ENCODE measurements at regions not wholly inside any gene's neighbourhood (a gene's known extent, or its start where the extent isn't known, plus 50 kb on each side); places are given as distances from the start of the nearest gene placed in this dataset.

DNA sequence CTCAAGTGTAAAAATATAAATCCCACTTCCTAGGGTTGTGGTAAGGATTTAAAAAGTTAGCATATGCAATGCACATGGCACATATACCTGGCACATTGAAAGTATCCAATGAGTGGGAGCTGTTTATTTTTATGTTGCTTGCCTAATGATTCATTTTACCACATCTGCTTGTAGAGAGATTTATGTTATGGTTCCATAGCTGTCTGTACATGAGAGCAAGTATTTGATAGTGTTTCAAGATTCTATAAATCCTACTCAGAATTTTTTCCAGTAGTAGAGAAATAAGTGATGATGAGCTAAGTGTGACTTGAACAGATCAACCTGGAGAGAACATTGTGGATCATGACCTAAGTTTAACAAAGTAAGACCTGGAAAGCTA is 125.3 kb upstream of the SPTLC3 start:
- no peaks in the 10 kb centered on the region for H3K36me3 ChIP-seq
- H3K27ac ChIP-seq: no peak overlapping the region
- TF ChIP-seq, protein P1, sequence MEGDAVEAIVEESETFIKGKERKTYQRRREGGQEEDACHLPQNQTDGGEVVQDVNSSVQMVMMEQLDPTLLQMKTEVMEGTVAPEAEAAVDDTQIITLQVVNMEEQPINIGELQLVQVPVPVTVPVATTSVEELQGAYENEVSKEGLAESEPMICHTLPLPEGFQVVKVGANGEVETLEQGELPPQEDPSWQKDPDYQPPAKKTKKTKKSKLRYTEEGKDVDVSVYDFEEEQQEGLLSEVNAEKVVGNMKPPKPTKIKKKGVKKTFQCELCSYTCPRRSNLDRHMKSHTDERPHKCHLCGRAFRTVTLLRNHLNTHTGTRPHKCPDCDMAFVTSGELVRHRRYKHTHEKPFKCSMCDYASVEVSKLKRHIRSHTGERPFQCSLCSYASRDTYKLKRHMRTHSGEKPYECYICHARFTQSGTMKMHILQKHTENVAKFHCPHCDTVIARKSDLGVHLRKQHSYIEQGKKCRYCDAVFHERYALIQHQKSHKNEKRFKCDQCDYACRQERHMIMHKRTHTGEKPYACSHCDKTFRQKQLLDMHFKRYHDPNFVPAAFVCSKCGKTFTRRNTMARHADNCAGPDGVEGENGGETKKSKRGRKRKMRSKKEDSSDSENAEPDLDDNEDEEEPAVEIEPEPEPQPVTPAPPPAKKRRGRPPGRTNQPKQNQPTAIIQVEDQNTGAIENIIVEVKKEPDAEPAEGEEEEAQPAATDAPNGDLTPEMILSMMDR (IDR thresholded peaks at IDR 0.05 in 4 of 5, conservative IDR thresholded peaks at IDR 0.05 in 1 of 5): no peak
- TF ChIP-seq POLR2A (IDR thresholded peaks at IDR 0.05): no peak
- DNase-seq: no peak
- H3K9me3 ChIP-seq: no peaks in the 10 kb centered on the region
- intact Hi-C loops (cut with DNase I; ENCODE audit: low total_unique reads): no loop called here
- no peaks in the 10 kb centered on the region for H3K27me3 ChIP-seq
- H3K4me1 ChIP-seq: no peaks in the 10 kb centered on the region
- ATAC-seq: no peak
- H3K4me3 ChIP-seq: no peak overlapping the region
- in situ Hi-C loops (cut with MboI; ENCODE audit: low sequenced_read_pairs in 4 of 4): no loop called here

DNA sequence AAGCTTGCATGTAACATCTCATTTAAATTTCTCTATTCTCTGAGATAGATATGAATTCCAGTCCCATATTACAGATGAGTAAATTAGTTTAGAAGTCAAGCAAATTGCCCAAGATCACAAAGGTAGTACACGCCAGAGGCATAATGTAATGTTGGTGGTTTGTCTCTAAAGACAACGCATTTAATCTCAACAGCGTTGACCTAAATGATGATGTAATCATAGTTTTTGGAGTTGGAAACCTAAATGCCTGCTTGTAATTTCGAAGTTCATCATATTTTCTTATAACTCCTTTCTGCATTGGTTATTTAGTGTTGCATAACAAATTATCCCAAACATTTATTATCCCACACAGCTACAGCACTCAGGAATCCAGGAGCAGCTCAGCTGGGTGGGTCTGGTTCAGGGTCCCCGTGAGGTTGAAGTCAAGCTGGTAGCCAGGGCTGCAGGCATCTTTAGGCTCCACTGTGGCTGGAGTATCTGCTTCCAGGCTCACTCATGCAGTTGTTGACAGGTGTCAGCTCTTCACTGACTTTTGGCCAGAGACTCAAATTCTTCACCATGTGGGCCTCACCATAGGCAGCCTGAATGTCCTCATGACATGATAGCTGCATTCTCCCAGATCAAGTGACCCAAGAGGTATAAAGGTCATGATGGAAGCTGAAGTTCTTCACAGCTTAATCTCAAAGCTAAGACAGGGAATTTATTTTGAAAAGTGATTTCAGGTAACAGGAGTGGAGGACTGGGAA is 122.0 kb upstream of the SPTLC3 start:
- H3K27me3 ChIP-seq: no peaks in the 10 kb centered on the region

DNA sequence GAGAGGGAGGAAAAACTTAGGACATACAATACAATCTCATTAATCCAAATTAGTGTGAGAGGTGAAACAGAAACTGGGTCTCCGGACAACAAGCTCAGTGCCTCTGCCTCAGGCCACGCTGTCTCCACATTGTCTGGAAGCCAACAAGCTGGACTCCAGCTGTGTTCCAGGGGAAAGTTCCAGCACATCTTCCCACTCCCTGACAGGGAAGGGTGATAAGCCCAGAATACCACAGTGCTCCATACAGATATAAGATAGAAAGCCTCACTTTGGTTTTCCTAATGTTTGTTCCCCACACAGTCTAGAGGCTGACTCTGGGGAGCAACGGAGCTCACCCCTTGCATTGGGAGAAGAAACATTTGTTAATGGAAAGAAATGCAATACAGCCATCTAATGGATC is 117.1 kb upstream of the SPTLC3 start:
- H3K27me3 ChIP-seq: no peaks in the 10 kb centered on the region
- TF ChIP-seq POLR2A (IDR thresholded peaks at IDR 0.05): no peak
- TF ChIP-seq, protein P1 (IDR thresholded peaks at IDR 0.05 in 4 of 5, conservative IDR thresholded peaks at IDR 0.05 in 1 of 5): no peak
- H3K27ac ChIP-seq: no peak overlapping the region
- intact Hi-C loops (cut with DNase I; ENCODE audit: low total_unique reads) (no loop called here), in situ Hi-C loops (cut with MboI; ENCODE audit: low sequenced_read_pairs in 4 of 4) (no loop called here)
- H3K9me3 ChIP-seq: no peaks in the 10 kb centered on the region
- no peaks in the 10 kb centered on the region for H3K4me1 ChIP-seq
- no peaks in the 10 kb centered on the region for H3K36me3 ChIP-seq
- no peak overlapping the region for H3K4me3 ChIP-seq
- ATAC-seq (no peak), DNase-seq (no peak)

More for the DNA sequence above, 122.0 kb upstream of the SPTLC3 start:
- no peak overlapping the region for H3K4me3 ChIP-seq
- intact Hi-C loops (cut with DNase I; ENCODE audit: low total_unique reads) (no loop called here), in situ Hi-C loops (cut with MboI; ENCODE audit: low sequenced_read_pairs in 4 of 4) (no loop called here)
- TF ChIP-seq, protein P1 (IDR thresholded peaks at IDR 0.05 in 4 of 5, conservative IDR thresholded peaks at IDR 0.05 in 1 of 5): no peak
- TF ChIP-seq POLR2A (IDR thresholded peaks at IDR 0.05): no peak
- no peak for DNase-seq
- no peak overlapping the region for H3K27ac ChIP-seq
- H3K4me1 ChIP-seq: no peaks in the 10 kb centered on the region
- no peaks in the 10 kb centered on the region for H3K36me3 ChIP-seq
- no peak for ATAC-seq
- no peaks in the 10 kb centered on the region for H3K9me3 ChIP-seq

DNA sequence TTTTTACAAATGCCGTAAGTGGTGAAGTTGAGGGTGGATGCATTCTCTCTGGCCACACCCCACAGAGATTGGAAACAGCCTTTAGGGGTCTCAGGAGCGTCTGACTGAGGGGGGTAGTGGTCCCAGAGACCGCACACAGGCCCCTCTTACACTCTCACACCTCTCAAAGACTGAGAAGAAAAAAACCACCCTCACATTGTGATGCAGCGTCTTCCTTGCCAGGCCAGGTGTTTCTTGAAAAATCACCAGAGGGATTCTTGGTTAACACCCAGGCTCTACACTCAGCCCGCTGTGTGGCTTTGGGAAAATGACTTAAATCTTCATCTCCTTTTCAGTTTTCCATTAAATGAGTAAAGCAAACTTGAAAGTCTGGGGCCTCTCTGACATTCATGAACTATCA is 115.8 kb upstream of the SPTLC3 start:
- Histone ChIP-seq H3K4me3 (no peak overlapping the region), H3K27me3 (no peaks in the 10 kb centered on the region), H3K9me3 (no peaks in the 10 kb centered on the region), H3K27ac (no peak overlapping the region), H3K36me3 (no peaks in the 10 kb centered on the region), H3K4me1 (no peaks in the 10 kb centered on the region)
- in situ Hi-C loops (cut with MboI; ENCODE audit: low sequenced_read_pairs in 4 of 4) (no loop called here), intact Hi-C loops (cut with DNase I; ENCODE audit: low total_unique reads) (no loop called here)
- DNase-seq (no peak), ATAC-seq (no peak)
- TF ChIP-seq, protein P1 (IDR thresholded peaks at IDR 0.05 in 4 of 5, conservative IDR thresholded peaks at IDR 0.05 in 1 of 5): no peak
- TF ChIP-seq POLR2A (IDR thresholded peaks at IDR 0.05): no peak

DNA sequence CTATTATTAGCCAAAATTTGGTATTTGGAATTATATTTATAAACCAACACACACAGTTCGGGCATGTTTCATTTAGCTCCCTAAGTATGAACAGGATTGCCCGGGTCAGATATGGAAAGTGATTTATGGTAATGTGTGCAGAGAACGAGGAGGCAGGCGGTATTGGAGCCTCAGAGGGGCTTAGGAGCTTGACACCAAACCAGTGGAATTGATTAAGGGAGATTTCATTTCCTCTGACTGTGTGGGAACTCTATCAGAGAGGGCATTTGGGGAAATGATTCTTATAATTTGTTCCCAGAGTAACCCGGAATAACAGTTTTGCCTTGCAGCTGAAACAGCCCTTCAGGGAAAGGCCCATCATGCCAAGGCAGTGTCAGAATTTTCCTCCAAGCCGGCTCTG is 115.1 kb upstream of the SPTLC3 start:
- no peak overlapping the region for H3K4me3 ChIP-seq
- no peaks in the 10 kb centered on the region for H3K27me3 ChIP-seq
- intact Hi-C loops (cut with DNase I; ENCODE audit: low total_unique reads): no loop called here
- no peaks in the 10 kb centered on the region for H3K36me3 ChIP-seq
- H3K27ac ChIP-seq: no peak overlapping the region
- TF ChIP-seq, protein P1 (IDR thresholded peaks at IDR 0.05 in 4 of 5, conservative IDR thresholded peaks at IDR 0.05 in 1 of 5): no peak
- no peak for TF ChIP-seq POLR2A (IDR thresholded peaks at IDR 0.05)
- in situ Hi-C loops (cut with MboI; ENCODE audit: low sequenced_read_pairs in 4 of 4): no loop called here
- no peaks in the 10 kb centered on the region for H3K4me1 ChIP-seq
- ATAC-seq: no peak
- DNase-seq: no peak
- H3K9me3 ChIP-seq: no peaks in the 10 kb centered on the region
